CD4-positive, alpha-beta T cell treated with Interleukin-21 for 1 hour (primary cell): ENCODE measurements at regions not wholly inside any gene's neighbourhood (a gene's known extent, or its start where the extent isn't known, plus 50 kb on each side); places are given as distances from the start of the nearest gene placed in this dataset.

ENCODE experiments used
- DNase-seq: peaks from one replicate; pipeline ENCODE4 v3.0.0-alpha.2; 2020

DNA sequence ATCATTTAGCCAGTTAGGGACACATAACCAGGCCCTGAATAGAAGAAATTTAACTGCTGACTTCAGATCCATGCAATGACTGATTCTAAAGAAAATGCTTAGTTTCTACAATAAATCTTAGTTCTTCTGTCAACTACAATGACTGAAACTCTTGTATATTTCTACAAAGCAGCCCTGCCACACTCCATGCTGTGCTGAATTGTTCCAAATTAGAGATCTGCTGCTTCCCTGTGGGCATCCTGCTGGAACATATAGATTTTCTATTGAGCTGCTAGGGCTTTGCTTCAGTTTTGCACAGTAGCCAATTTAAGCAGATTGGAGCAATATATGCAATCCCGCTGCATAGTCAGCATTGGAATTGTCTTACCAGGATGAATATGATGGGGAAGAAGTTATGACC lies 312.8 kb upstream of the SMIM31 start:
- no peak for DNase-seq

DNA sequence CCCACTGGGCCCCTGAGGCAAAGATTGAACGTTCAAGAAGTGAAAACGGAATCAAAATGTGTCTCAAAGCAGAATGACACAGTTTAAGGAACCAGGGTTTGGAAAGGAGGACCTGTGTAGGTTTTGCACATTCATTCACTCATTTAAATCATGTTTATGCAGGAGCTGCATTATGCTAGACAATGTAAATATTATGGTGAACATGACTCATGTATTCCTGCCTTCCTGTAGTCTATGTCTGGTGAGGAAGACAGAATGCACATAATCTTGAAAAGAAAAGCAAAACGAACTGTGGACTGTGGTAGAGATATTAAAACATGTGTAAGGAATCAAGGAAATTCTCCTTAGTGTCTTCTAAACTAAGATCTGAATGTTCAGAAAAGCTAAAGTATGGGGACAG lies 311.8 kb upstream of the SMIM31 start:
- DNase-seq, result no peak

DNA sequence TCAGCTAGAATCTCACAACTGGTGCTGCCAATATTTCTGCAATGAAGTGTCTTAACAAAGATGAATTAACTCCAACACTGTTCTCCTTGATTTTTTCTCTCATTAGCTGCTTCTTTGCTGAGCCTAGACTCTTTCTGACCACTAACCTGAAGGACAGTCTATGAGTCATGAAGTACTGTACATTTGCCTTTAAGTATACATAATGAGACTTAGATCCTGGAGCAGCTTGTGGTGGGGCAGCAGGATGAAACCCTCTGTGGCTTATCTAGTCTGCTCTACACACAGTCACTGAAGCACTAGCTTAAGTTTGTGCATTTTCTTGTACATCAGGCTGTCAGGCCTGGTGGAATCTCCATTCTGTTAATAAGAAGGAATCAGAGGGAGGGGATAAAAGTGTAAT lies 307.4 kb upstream of the SMIM31 start:
- no peak for DNase-seq

DNA sequence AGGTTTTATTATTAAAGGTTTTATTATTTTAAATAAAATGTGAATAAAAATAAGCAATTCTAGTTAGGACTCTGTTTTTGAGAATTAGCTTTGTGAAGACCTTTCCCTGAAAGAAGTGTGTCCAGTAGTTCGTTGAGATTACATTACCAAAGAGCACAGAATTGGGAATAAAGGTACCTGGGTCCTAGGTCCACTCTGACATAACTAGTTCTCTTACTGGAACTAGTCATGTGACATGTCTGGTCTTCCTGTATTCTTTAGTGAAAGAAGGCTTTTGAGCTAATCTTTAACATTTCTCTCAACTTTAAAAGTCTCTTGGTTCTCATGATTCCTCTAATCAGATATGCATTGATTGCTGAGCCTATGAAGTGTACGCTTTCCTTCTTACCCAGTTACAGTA lies 292.0 kb upstream of the SMIM31 start:
- DNase-seq, result no peak

DNA sequence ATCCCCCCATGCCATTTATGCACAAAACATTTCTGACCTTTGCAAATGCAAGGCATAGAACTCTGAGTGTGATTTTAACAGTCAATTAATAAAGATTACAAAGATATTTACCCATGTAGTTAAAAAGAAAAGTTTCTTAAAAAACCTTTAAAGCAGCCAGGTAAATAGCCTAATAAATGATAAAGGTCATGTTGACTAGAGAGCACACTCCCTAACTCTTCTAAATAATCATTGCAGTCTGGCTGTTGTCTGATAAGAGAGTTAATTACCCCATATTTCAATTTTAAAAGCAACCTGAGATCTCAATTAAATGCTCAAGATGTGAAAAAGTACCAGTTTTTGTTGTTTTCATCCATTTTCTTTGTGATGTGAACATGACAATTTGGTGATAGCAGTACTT lies 291.5 kb upstream of the SMIM31 start:
- DNase-seq, result no peak

DNA sequence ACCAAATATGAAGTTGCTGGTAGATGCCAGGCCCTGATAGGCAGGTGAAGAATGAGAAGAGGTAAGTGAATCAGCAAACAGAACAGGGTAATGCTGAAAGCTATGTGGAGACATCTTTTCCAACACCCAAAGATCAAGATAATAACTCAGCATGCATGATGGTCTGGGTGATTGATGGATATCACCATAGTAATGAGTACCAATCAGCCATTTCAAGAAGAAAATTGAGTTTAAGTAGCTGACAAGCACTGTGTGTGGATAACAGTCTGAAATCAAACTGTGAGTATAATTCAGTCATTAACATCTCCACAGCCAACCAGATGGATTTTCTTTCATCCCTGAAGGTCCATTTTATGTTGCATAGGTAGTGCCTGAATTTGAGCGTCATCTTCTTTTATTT lies 289.6 kb upstream of the SMIM31 start:
- DNase-seq, result no peak

DNA sequence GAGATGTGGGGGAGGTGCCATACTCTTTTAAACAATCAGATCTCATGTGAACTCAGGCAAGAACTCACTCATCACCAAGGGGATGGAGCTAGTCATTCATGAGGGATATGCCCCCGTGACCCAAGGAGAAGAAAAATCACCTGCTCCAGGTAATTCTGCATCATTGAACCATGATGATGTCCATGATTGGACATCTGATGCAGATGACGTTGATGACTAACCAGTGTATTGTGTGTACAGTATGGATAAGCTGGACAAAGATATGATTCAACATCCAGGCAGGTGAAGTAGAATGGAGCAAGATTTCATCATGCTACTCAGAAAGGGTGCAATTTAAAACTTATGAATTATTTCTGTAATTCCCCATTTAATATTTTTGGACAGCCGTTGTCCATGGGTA lies 286.4 kb upstream of the SMIM31 start:
- no peak for DNase-seq

DNA sequence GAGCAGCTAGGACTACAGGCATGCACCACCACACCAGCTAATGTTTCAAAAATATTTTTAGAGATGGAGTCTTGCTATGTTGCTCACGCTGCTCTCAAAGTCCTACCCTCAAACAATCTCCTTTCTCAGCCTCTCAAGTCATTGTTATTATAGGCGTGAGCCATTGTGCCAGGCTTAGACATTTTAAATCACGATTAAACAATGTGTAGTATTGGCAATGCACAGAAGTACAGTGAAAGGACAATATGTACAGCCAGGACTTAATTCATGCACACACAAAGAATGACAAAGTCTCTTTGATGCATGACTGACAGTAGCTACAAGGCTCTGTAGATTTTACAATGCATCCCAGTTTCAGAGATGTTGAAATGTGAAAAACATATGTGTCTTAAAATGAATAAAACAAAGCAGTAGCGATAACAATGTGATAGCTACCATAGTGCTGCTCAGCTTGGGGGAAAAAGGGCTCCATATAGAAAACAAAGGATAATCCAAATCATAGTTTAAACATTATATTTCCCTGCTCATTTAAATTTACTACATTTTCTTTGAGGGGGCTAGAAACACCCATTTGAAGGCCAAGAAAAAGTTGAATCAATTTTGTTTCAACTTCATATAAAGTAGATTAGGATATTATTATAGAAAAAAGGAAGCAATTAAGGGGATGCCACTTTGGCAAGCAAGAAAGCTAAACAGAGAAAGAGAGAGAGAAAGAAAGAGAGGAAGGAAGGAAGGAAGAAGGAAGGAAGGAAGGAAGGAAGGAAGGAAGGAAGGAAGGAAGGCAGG lies 272.4 kb upstream of the SMIM31 start:
- DNase-seq, result no peak

DNA sequence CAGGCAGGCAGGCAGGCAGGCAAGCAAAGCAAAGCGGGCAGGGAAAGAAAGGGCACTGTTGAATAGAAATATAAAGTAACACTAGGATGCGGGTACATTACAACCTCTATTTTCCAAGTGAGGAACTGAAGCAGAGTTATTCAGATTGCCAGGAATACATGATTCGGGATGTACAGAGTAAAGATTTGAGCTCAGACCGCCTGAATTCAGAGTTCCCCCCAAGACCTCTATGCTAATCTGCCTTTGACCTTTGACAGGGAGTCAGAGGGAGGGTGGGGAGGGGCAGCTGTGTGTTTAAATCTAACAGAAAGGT lies 271.9 kb upstream of the SMIM31 start:
- no peak for DNase-seq

DNA sequence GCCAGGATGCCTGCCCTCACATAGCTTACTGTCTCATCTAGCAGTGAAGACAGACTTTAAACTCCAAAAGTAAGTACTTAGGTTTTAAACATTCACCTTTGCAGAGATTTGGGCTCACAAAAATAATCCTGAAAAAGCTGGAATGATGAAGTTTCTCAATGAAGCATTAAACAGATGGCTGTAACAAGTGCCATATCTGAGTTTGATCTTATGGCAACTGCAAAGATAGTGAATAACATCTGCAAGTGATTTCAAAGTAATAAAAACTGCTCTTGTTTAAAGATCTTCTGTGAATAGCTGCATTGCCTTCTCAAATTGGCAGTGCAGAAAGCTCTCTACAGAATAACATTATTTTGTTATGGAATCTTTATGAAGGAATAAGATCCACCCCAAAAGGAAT lies 271.2 kb upstream of the SMIM31 start:
- DNase-seq, result no peak

DNA sequence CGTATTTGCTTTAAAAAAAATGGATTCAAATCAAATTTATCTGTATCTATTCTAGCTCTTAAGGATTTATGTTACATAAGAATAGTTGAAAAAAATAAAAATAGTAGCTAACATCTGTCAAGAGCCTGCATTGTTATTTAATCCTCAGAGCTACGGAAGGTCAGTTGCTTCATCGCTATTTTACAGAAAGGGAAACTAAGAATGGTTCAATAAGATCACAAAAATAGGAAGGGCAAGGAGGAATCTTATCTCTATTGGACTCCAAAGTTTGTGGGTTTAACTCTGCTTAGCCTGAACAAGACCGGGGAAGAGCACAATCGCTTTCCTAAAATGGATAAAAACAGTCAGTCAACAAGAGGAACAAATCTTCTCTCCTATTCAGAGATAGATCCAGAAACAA lies 270.2 kb upstream of the SMIM31 start:
- DNase-seq, result no peak

DNA sequence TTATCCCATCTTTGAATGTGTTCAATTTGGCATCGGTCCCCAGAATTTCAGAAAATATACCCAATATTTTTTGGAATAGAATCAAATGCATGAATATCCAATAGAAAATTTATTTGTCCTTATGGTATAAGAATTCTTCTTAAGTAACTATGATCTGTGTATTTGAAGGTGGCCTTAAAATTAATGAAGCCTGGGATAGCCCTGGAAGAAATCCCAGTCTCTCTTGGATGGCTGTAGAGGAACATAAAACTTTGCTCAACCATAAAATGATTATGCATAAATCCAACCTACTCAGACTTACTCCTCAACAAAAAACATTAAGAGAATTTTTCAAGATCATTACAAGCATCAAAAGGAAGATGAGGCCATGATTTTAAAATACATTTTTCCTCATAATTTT lies 269.4 kb upstream of the SMIM31 start:
- DNase-seq, result no peak

DNA sequence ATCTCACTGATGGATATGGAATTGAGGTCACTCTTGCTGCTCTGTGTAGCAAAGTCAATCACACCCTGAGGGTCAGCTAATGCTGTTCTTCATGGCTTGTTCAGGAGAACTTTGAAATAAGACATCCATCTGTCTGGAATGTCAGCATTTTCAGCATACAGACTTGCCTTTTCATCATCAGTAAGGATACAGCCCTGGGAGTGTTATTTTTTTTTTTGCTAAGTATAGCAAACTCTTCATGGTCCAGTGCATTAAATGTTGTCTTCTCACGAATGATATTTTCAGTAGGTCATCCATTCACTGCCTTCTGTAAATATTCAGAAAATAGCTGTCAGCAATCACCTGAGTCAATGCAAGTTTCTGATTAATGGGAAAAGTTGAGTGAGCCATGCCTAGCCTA lies 268.8 kb upstream of the SMIM31 start:
- DNase-seq, result no peak

DNA sequence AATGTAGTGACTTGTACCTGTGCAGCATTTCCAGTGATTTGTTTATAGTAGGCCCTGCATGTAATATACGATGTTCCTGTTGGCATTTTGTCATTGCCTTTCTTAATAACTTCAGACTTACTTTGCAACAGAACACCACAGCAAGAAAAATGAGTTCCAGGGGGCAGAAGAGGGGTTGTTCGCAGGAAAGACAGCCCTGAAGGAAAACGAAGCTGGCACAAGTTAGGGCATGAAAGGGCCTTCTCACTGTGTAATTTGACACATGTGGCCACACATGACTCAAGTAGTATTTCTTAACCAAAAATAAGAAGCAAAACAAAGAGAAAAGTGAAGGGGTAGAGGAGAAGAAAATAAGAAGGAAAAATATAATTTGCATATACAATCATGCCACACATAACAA lies 265.8 kb upstream of the SMIM31 start:
- no peak for DNase-seq

DNA sequence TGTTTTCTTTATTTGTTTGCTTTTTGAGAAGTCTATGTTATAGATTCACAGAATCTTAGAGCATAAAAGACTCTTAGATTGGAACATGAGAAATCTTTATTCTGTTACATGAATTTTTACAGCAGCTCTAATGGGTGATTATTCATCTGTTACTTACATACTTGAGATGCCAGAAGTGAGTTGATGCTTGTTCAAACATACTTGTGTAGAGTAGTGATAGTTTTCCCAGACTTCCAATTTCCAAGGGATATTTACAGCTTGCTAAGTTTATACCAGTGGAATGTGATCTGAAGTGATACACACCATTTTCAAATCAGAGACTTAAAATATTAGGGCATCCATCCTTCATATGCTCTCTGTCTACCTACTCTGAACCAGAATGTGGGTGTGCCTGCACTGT lies 252.9 kb upstream of the SMIM31 start:
- DNase-seq, result no peak

DNA sequence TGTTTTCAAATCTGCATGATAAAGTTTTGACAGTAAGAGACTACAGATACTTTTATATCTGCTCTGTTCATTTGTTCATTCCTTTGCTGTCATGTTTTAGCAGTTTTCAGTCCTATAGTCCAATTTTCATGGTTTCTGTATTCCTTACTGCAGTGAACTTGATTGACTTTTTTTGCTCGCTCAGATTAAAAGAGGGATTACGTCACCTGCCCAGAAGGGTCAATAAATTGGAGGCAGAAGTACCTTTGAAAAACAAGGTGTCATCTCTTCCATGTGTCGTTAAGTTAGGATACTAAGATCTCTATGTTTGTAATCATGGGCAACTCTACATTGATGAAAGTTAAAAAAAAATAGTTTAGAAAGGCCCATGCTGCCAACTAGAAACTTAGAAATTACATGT lies 250.1 kb upstream of the SMIM31 start:
- no peak for DNase-seq

DNA sequence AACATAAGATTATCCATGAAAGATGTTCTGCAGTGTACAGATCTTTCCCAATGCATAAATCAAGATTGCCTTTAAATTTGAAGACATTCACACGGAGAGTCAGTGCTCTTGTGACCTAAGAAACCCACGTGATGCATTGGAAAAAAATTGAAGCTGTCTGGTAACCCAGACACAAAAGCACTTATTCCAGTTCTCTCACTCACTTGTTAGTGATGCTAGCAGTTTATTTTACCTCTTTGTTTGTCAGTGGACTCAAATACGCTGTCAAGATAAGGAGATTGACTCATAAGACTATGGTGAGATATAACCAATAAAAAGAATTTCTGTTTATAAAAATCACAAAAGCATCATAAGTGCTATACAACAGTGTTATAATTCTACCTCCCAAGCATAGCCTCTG lies 245.8 kb upstream of the SMIM31 start:
- no peak for DNase-seq

DNA sequence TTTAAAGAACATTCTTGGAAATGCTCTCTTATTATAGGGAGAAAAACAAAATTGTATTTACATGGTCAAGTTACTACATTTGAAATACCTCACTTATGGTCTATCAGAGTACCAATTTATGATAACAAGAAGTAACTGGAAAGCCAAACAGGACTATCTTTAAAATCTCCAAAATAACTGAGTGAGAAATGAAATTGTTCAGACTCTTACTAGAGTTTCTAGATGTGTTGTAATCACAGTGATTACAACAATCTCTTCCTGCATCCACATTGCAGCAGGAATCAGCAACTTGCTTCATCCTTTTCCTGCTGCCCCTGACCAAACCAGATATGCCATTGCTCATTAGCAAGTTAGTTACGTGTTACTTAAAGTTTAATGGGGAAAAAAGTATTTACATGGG lies 245.2 kb upstream of the SMIM31 start:
- no peak for DNase-seq

DNA sequence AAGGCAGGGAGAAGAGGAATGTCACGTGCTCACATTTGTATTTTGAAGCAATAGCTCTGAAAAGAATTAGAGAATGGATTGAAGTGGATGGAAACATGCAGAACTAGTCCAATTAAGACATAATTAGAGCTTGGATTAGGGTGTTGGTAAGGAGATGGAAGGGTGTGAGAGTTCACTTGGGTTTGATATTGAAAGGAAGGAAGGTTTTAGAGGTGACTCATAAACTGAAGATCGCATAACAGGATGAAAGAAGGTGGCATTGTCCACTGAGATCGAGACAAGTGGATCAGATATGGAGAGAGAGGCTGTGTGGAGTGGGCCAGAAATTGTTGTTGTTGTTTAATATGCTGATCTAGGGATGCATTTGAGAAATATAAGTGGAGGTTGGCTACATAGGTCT lies 244.0 kb upstream of the SMIM31 start:
- DNase-seq, result no peak

DNA sequence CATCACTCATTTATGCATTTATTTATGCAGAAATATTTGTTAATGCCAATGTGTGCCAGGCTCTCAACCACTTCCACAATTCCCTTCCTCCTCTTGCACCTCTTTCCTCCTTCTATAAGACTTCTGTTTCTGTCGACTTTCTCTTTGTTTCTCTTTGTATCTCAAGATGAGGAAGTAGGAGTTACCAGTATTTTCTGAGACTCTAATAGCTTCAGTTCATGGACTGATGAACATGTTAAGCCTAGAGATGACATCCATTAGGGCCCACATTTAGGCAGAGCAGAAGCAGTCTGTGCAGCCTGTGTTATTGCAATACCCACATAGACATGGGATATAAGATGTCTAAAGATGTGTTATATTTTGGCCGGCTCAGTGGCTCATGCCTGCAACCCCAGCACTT lies 241.8 kb upstream of the SMIM31 start:
- no peak for DNase-seq

DNA sequence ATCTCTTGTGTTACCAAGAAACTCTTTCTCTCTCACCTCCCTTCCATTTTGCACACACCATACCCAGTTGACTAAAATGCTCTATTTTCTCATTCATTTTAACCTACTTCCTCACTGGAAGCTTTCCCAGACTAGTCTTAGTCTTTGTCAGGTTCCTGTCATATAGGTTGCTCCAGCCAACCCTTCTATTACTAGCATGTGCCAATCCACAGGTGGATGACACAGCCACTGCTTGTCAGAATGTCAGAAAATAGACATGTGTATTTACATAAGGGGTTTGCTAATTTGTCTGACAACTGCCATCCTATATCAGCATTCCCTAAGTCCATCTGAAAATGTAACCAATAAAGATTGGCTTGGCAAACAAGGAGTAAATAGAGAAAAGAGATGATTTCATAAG lies 239.2 kb upstream of the SMIM31 start:
- no peak for DNase-seq

DNA sequence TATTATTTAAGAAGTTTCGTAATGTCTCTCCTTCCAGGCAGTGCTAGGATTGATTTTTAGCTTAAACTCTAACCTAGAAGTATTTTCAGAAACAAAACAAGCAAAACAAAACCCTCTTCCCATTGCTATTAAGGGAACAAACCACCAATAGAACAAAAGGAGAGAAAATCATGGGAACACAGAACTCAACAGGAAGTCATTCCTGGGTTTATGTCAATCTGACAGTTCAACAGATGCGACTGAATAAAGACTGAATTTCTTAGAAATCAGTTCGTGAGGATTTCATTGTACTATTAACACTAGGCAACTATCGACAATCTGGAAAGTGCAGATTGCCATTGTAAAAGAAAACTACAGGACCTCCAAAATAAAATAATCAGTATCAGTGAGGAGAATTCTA lies 229.1 kb upstream of the SMIM31 start:
- DNase-seq, result no peak

DNA sequence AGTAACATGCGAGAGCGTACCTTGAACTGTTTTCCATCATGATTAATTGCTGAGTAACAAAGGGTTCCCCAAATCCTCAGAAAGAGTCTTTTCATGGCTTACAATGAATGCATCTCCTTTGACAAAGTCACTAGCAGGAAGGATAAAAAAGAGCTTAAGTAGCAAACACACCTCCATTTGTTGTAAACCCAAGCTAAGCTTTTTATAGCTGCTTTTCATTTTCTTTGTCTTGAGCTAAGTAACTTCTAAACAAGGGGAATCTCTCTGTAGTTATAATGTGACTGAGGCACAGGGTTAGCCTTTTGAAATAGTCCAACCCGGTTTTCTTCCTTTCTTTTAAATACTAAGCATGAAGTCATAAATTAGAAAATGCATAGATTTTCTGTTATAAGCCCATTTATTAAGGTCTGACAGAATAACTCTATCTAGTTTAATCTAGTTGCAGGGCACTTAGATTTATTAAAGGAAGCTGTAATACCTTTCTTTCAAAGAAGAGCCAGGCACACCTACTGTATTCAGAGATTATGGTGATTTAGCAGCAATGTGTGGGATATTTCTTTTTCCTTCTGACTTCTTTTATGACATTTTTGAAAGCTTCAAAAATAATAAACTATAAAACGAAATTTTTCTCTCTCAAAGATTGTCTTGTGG lies 226.9 kb upstream of the SMIM31 start:
- no peak for DNase-seq

DNA sequence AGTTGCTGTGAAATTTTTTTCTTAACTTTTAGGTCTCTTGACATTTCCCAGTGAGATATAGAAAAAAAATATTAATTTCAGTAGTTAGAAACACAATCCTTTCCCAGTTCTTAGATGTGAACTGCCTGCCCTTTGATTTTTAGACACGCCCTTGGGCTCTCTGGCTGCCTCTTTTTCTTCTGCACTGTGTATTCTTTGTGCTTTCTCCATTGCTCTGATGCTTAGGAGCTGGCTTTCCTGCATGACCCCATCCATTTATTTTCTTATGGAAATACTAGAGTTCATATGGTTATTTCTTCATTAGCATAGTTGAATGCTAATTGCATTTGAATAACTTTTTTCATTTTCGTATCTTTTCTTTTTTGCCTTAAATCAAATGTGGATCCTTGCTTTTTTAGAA lies 224.9 kb upstream of the SMIM31 start:
- no peak for DNase-seq

DNA sequence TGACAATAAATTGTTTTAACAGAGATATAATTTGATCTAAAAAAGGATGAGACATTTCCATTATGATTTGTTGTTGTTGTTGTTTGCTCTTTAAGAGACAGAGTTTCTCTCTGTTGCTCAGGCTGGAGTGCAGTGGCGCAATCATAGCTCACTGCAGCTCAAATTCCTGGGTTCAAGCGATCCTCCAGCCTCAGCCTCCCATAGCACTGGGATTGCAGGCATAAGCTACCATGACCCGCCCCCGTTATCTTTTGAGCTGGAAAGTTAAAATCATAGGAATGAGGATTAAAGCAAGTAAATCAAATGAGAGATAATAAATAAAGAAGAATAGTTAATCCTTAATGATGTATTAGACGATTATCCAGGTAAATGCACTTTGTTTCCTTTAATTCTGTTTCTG lies 224.4 kb upstream of the SMIM31 start:
- no peak for DNase-seq
